IMR-90 (cell line): ENCODE measurements at regions not wholly inside any gene's neighbourhood (a gene's known extent, or its start where the extent isn't known, plus 50 kb on each side); places are given as distances from the start of the nearest gene placed in this dataset.

ENCODE experiments used
- ATAC-seq: fragments of 200-7000 bp; cut with Tn5 transposase; 2 replicates; pipeline ENCODE4 v1.9.1; 2020; ENCODE audit warnings: low read depth, mild to moderate bottlenecking, moderate library complexity
- BruUV-seq: library from RNA; stranded (reverse); fragments of 400-500 nt; replicated peaks from 2 replicates; lab custom pipeline; 2021; lab: Mats Ljungman, UMichigan
- CTCF ChIA-PET: fragments of 300-600 bp; formaldehyde crosslinking; extraction: SDS; loops from one replicate; lab custom pipeline; 2021; ENCODE audit warnings: antibody characterized with exemption; lab: Yijun Ruan, JAX
- POLR2A ChIA-PET: fragments of 300-600 bp; sonication (Branson Sonifier 250); formaldehyde crosslinking; loops from one replicate; lab custom pipeline; 2022; ENCODE audit warnings: antibody characterized with exemption; ENCODE audit not compliant: unreplicated experiment; lab: Charles Lee
- DNase-seq: peaks from one replicate; pipeline ENCODE4 v3.0.0; 2013
- H2AFZ ChIP-seq: replicated peaks from 2 replicates; pipeline ENCODE3; 2013; ENCODE audit warnings: low read length, mild to moderate bottlenecking; ENCODE audit not compliant: poor library complexity
- H2AK5ac ChIP-seq: 2 replicates; pipeline ENCODE4 v1.6.1; 2013; ENCODE audit warnings: low read depth, low read length, inconsistent platforms
- H2AK9ac ChIP-seq: replicated peaks from 2 replicates; pipeline ENCODE3; 2013; ENCODE audit warnings: mild to moderate bottlenecking, low read depth, low read length, moderate library complexity; ENCODE audit not compliant: poor library complexity
- H2BK120ac ChIP-seq: 2 replicates; pipeline ENCODE4 v1.6.1; 2013; ENCODE audit warnings: low read depth, low read length, inconsistent platforms
- H2BK15ac ChIP-seq: 3 replicates; pipeline ENCODE4 v1.6.1; 2013; ENCODE audit warnings: low read depth, low read length, inconsistent platforms
- H2BK20ac ChIP-seq: 2 replicates; pipeline ENCODE4 v1.6.1; 2013; ENCODE audit warnings: low read depth, mild to moderate bottlenecking, inconsistent platforms, low read length, moderate library complexity
- H2BK5ac ChIP-seq: 2 replicates; pipeline ENCODE4 v1.6.1; 2013; ENCODE audit warnings: mild to moderate bottlenecking, low read depth, low read length, inconsistent platforms; ENCODE audit not compliant: poor library complexity, severe bottlenecking
- H3K14ac ChIP-seq: replicated peaks from 2 replicates; pipeline ENCODE4 v1.6.1; 2013; ENCODE audit warnings: low read depth, low read length, inconsistent platforms
- H3K18ac ChIP-seq: 2 replicates; pipeline ENCODE4 v1.6.1; 2013; ENCODE audit warnings: low read depth, low read length, control low read depth
- H3K23ac ChIP-seq: 2 replicates; pipeline ENCODE4 v1.6.1; 2013; ENCODE audit warnings: low read depth, low read length, inconsistent platforms
- H3K27ac ChIP-seq: 2 replicates; pipeline ENCODE4 v1.5.1; 2013; ENCODE audit warnings: mild to moderate bottlenecking, control low read depth, low read length; ENCODE audit not compliant: insufficient read depth
- H3K27me3 ChIP-seq: 2 replicates; pipeline ENCODE4 v1.6.1; 2013; ENCODE audit warnings: low read length; ENCODE audit not compliant: control insufficient read depth, insufficient read depth
- H3K36me3 ChIP-seq: 2 replicates; pipeline ENCODE4 v1.6.1; 2013; ENCODE audit warnings: low read length, mixed read lengths; ENCODE audit not compliant: control insufficient read depth, insufficient read depth
- H3K4ac ChIP-seq: 2 replicates; pipeline ENCODE4 v1.6.1; 2013; ENCODE audit warnings: low read depth, low read length, inconsistent platforms
- H3K4me1 ChIP-seq: 2 replicates; pipeline ENCODE4 v1.6.1; 2013; ENCODE audit warnings: low read length, mixed read lengths; ENCODE audit not compliant: control insufficient read depth, insufficient read depth
- H3K4me2 ChIP-seq: 2 replicates; pipeline ENCODE4 v1.6.1; 2013; ENCODE audit warnings: low read depth, mild to moderate bottlenecking, control low read depth, low read length, moderate library complexity
- H3K4me3 ChIP-seq: 2 replicates; pipeline ENCODE4 v1.5.1; 2013; ENCODE audit warnings: low read depth, mild to moderate bottlenecking, control low read depth, low read length, moderate library complexity; ENCODE audit not compliant: insufficient read depth
- H3K56ac ChIP-seq: 2 replicates; pipeline ENCODE4 v1.6.1; 2013; ENCODE audit warnings: low read length, inconsistent platforms; ENCODE audit not compliant: insufficient read depth; ENCODE audit errors: extremely low read depth
- H3K79me1 ChIP-seq, 2 experiments: 2 replicates each; pipeline ENCODE4 v1.6.1; 2013; ENCODE audit warnings: low read length in 2 of 2, inconsistent platforms in 1 of 2, low read depth in 1 of 2
- H3K9ac ChIP-seq: 2 replicates; pipeline ENCODE4 v1.6.1; 2013; ENCODE audit warnings: low read depth, low read length, control low read depth
- H3K9me1 ChIP-seq: 2 replicates; pipeline ENCODE4 v1.6.1; 2013; ENCODE audit warnings: low read length, inconsistent platforms; ENCODE audit not compliant: insufficient read depth
- H3K9me3 ChIP-seq: 2 replicates; pipeline ENCODE4 v1.6.1; 2013; ENCODE audit warnings: low read length; ENCODE audit not compliant: control insufficient read depth, insufficient read depth
- H4K20me1 ChIP-seq: 2 replicates; pipeline ENCODE4 v1.6.1; 2013; ENCODE audit warnings: low read length, inconsistent platforms; ENCODE audit not compliant: insufficient read depth
- H4K5ac ChIP-seq: 2 replicates; pipeline ENCODE4 v1.6.1; 2013; ENCODE audit warnings: mild to moderate bottlenecking, low read depth, low read length, control low read depth
- H4K8ac ChIP-seq, 2 experiments: 2 replicates each; pipeline ENCODE4 v1.6.1; 2013; ENCODE audit warnings: low read depth in 2 of 2, low read length in 2 of 2, control low read depth in 1 of 2, inconsistent platforms in 1 of 2
- H4K91ac ChIP-seq: 2 replicates; pipeline ENCODE4 v1.6.1; 2013; ENCODE audit warnings: low read depth, low read length, inconsistent platforms; ENCODE audit not compliant: insufficient read depth
- BHLHE40 ChIP-seq: fragments of 150-350 bp; IDR thresholded peaks from 2 replicates; pipeline ENCODE4 v1.6.1; 2016; ENCODE audit warnings: mild to moderate bottlenecking, low read depth, low read length
- CEBPB ChIP-seq: IDR thresholded peaks from 2 replicates; pipeline ENCODE4 v1.6.1; 2012; ENCODE audit warnings: low read depth, low read length, improper control_type of control experiment
- CHD1 ChIP-seq: IDR thresholded peaks from 2 replicates; pipeline ENCODE4 v1.6.1; 2012; ENCODE audit warnings: low read depth, low read length, improper control_type of control experiment
- CTCF ChIP-seq: conservative IDR thresholded peaks from 2 replicates; pipeline ENCODE4 v1.5.1; 2012; ENCODE audit warnings: mild to moderate bottlenecking, low read depth, low read length, improper control_type of control experiment
- FOS ChIP-seq: fragments of 150-350 bp; IDR thresholded peaks from 2 replicates; pipeline ENCODE4 v1.6.1; 2016; ENCODE audit warnings: low read depth, low read length
- MXI1 ChIP-seq: IDR thresholded peaks from 2 replicates; pipeline ENCODE4 v1.6.1; 2012; ENCODE audit warnings: low read depth, mild to moderate bottlenecking, low read length, moderate library complexity, borderline replicate concordance
- POLR2A ChIP-seq: IDR thresholded peaks from 2 replicates; pipeline ENCODE4 v1.6.1; 2012; ENCODE audit warnings: mild to moderate bottlenecking, low read depth, low read length
- RFX5 ChIP-seq: IDR thresholded peaks from 2 replicates; pipeline ENCODE4 v1.8.0; 2012; ENCODE audit warnings: low read depth, mild to moderate bottlenecking, low read length, moderate library complexity
- SMC3 ChIP-seq: fragments of 150-350 bp; IDR thresholded peaks from 2 replicates; pipeline ENCODE4 v1.6.1; 2016; ENCODE audit warnings: low read depth, mild to moderate bottlenecking, antibody characterized with exemption, low read length, moderate library complexity
- USF2 ChIP-seq: fragments of 150-350 bp; IDR thresholded peaks from 2 replicates; pipeline ENCODE4 v1.6.1; 2017; ENCODE audit warnings: mild to moderate bottlenecking, antibody characterized with exemption, low read length, low read depth
- WGBS, 2 experiments: methylation state at CpG; one replicate each; pipeline versions ENCODE4 v1.1.5 to v1.1.7; 2013; ENCODE audit warnings: missing lambda C conversion rate in 2 of 2; ENCODE audit not compliant: insufficient read length in 1 of 2; ENCODE audit errors: extremely low coverage in 2 of 2; 5-methylcytosine and 5-hydroxymethylcytosine counted together
- dilution Hi-C: fragments of 300-500 bp; cut with HindIII; formaldehyde crosslinking; loops from one replicate; pipeline ENCODE4 v1.14.3; 2018; ENCODE audit warnings: low sequenced_read_pairs; ENCODE audit not compliant: unreplicated experiment
- in situ Hi-C: fragments of 300-500 bp; cut with MboI; formaldehyde crosslinking; loops from 3 replicates; pipeline ENCODE4 v1.14.3; 2019; ENCODE audit warnings: low sequenced_read_pairs, inconsistent platforms, mixed read lengths
- intact Hi-C: fragments of 100-400 bp; cut with micrococcal nuclease; formaldehyde crosslinking; loops from 2 replicates; pipeline ENCODE4 v1.10.0; 2022
- TF ChIP-seq, protein P1 (sequence below): fragments of 150-350 bp; IDR thresholded peaks from 2 replicates; pipeline ENCODE4 v1.6.1; 2016; ENCODE audit warnings: low read depth, mild to moderate bottlenecking, low read length, moderate library complexity, borderline replicate concordance

DNA sequence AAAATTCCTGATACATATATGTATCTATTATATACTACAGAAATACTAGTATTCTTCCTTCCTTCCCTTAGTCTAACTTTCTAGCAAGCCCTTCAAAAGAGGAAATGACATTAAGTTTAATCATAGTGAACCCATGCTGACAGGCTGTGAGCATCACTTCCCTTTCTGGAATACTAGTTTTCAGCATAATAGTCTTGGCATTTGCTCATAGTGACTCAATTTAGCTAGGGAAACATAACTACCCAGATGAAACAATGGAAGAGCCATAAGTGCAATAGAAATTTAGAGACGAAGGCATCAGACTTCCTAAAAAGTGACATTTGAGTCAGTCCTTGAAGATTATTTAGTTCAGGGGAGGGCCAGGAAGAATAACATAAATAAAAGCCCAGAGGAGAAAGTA, 184.5 kb upstream of the CRY1 start:
- TF ChIP-seq, protein P1, sequence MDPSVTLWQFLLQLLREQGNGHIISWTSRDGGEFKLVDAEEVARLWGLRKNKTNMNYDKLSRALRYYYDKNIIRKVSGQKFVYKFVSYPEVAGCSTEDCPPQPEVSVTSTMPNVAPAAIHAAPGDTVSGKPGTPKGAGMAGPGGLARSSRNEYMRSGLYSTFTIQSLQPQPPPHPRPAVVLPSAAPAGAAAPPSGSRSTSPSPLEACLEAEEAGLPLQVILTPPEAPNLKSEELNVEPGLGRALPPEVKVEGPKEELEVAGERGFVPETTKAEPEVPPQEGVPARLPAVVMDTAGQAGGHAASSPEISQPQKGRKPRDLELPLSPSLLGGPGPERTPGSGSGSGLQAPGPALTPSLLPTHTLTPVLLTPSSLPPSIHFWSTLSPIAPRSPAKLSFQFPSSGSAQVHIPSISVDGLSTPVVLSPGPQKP = no peak
- no peak for TF ChIP-seq MXI1
- no peak for TF ChIP-seq SMC3
- no peak for TF ChIP-seq CEBPB
- no peak for TF ChIP-seq POLR2A
- no peak for TF ChIP-seq CTCF
- no peak for TF ChIP-seq FOS
- no peak for TF ChIP-seq CHD1
- TF ChIP-seq USF2 = no peak
- TF ChIP-seq RFX5 = no peak
- TF ChIP-seq BHLHE40 = no peak
- no TSS peak for BruUV-seq
- Histone ChIP-seq H3K56ac (no peak overlapping the region), H3K9ac (no peak overlapping the region), H3K27ac (no peak overlapping the region), H4K20me1 (no peaks in the 10 kb centered on the region), H2AK9ac (no peak overlapping the region), H4K8ac (no peak overlapping the region), H3K9me1 (no peaks in the 10 kb centered on the region), H3K36me3 (no peaks in the 10 kb centered on the region), H4K5ac (no peak overlapping the region; the same call in 1 of the 2 replicates), H3K79me1 (no peaks in the 10 kb centered on the region), H3K4me3 (no peak overlapping the region), H2AFZ (no peak overlapping the region), H2AK5ac (no peak overlapping the region), H2BK120ac (no peak overlapping the region; the same call in 1 of the 2 replicates), H2BK15ac (no peak overlapping the region), H4K91ac (no peak overlapping the region), H3K4me2 (no peak overlapping the region; the same call in 1 of the 2 replicates), H3K18ac (no peak overlapping the region), H3K23ac (no peak overlapping the region), H3K9me3 (no peaks in the 10 kb centered on the region), H3K27me3 (no peaks in the 10 kb centered on the region), H3K14ac (no peak overlapping the region), H2BK5ac (no peak overlapping the region), H2BK20ac (no peak overlapping the region), H3K4me1 (no peaks in the 10 kb centered on the region), H3K4ac (no peak overlapping the region)
- POLR2A ChIA-PET = no interaction called here
- dilution Hi-C loops (no loop called here), in situ Hi-C loops (no loop called here), intact Hi-C loops (no loop called here)
- ATAC-seq (no peak; the same call in 1 of the 2 replicates), DNase-seq (peak; percentile 84)
- CTCF ChIA-PET = interaction anchor here (0.6 kb wide), 1 partner anchor 41 kb away, joined by 3 read pairs; no protein-coding TSS in a partner anchor
- 20% methylated on average over 1 of the region's 1 CpG; no CpG with 5 or more reads in 1 of the 2 experiments for WGBS, 2 experiments
